Ishikawa (cell line): ENCODE measurements at regions not wholly inside any gene's neighbourhood (a gene's known extent, or its start where the extent isn't known, plus 50 kb on each side); places are given as distances from the start of the nearest gene placed in this dataset.

Experiments
- CEBPB ChIP-seq: IDR thresholded peaks from 2 replicates; pipeline ENCODE4 v1.6.1; 2012
- CREB1 ChIP-seq: IDR thresholded peaks from 2 replicates; pipeline ENCODE4 v1.6.1; 2012; ENCODE audit warnings: low read depth
- MAX ChIP-seq: IDR thresholded peaks from 2 replicates; pipeline ENCODE4 v1.6.1; 2012
- RAD21 ChIP-seq: IDR thresholded peaks from 2 replicates; pipeline ENCODE4 v1.6.1; 2012; ENCODE audit warnings: low read depth
- TAF1 ChIP-seq: IDR thresholded peaks from 2 replicates; pipeline ENCODE4 v1.6.1; 2012; ENCODE audit warnings: low read depth, mild to moderate bottlenecking
- ZBTB7A ChIP-seq: IDR thresholded peaks from 2 replicates; pipeline ENCODE4 v1.6.1; 2012; ENCODE audit warnings: low read depth

GRCh38 chr22:47781427-47782111, 1019.1 kb downstream of the TBC1D22A start:
- TF ChIP-seq CREB1 (no peak), TAF1 (no peak), ZBTB7A (no peak), CEBPB (no peak), MAX (no peak), RAD21 (no peak)
